HepG2 (cell line): ENCODE measurements at regions not wholly inside any gene's neighbourhood (a gene's known extent, or its start where the extent isn't known, plus 50 kb on each side); places are given as distances from the start of the nearest gene placed in this dataset.

ENCODE experiments used
- ATAC-seq: fragments of 200-7000 bp; cut with Tn5 transposase; 3 replicates; pipeline ENCODE4 v1.9.1; 2020; ENCODE audit warnings: mild to moderate bottlenecking, moderate library complexity
- BruUV-seq: library from RNA; stranded (reverse); fragments of 400-500 nt; replicated peaks from 2 replicates; lab custom pipeline; 2021; lab: Mats Ljungman, UMichigan
- CTCF ChIA-PET: fragments of 300-600 bp; formaldehyde crosslinking; extraction: SDS; loops from one replicate; lab custom pipeline; 2021; ENCODE audit warnings: low total read pairs, inconsistent platforms, low intra/inter-chr PET ratio; lab: Yijun Ruan, JAX
- POLR2A ChIA-PET: fragments of 350-600 bp; sonication (Branson Sonifier 250); formaldehyde crosslinking; loops from one replicate; lab custom pipeline; 2020; ENCODE audit warnings: antibody characterized with exemption, inconsistent platforms; lab: Yijun Ruan, JAX
- DNase-seq: peaks from one replicate; pipeline ENCODE4 v3.0.0-alpha.2; 2015; ENCODE audit warnings: low spot score
- FAIRE-seq: peaks from 3 replicates; lab custom pipeline; 2011; peaks lifted over from hg19 to GRCh38; lab: Jason Lieb, UNC
- H2AFZ ChIP-seq: one replicate; pipeline ENCODE4 v1.6.1; 2011; ENCODE audit warnings: low read length, inconsistent platforms
- H3K27ac ChIP-seq: fragments of 300-600 bp; 3 replicates; pipeline ENCODE4 v1.8.0; 2011; ENCODE audit warnings: mixed run types, mild to moderate bottlenecking, mixed read lengths, low read length, inconsistent platforms; ENCODE audit not compliant: insufficient read depth; ENCODE audit errors: extremely low read length
- H3K27me3 ChIP-seq, 2 experiments: fragments of 200-600 bp in 1 of 2; 2 replicates in 1 of 2; 3 replicates in 1 of 2; pipeline versions ENCODE4 v1.6.0 to v1.8.0; 2011; ENCODE audit warnings: low read length in 2 of 2, mild to moderate bottlenecking in 2 of 2, moderate library complexity in 2 of 2, inconsistent platforms in 1 of 2; ENCODE audit not compliant: insufficient read depth in 2 of 2, control insufficient read depth in 1 of 2
- H3K36me3 ChIP-seq, 2 experiments: fragments of 200-600 bp in 1 of 2; replicated peaks in 1 of 2; 2 replicates in 1 of 2; 3 replicates in 1 of 2; pipeline versions ENCODE4 v1.5.1 to v1.8.0; 2011; ENCODE audit warnings: low read length in 2 of 2, inconsistent platforms in 1 of 2; ENCODE audit not compliant: insufficient read depth in 2 of 2, control insufficient read depth in 1 of 2
- H3K4me1 ChIP-seq: 2 replicates; pipeline ENCODE4 v1.5.1; 2012; ENCODE audit warnings: low read length, inconsistent platforms; ENCODE audit not compliant: insufficient read depth
- H3K4me2 ChIP-seq: 2 replicates; pipeline ENCODE4 v1.6.0; 2011; ENCODE audit warnings: low read depth, low read length, inconsistent platforms
- H3K4me3 ChIP-seq, 3 experiments: fragments of 200-600 bp in 1 of 3; sonication (generic), shearing (Covaris generic) in 1 of 3; replicated peaks in 1 of 3; 2 replicates each; pipeline ENCODE4 v1.5.1; 2011 to 2016; ENCODE audit warnings: low read length in 3 of 3, inconsistent platforms in 2 of 3, low read depth in 2 of 3, mild to moderate bottlenecking in 2 of 3, control low read depth in 1 of 3, mixed read lengths in 1 of 3; ENCODE audit not compliant: insufficient read depth in 1 of 3
- H3K79me2 ChIP-seq: one replicate; pipeline ENCODE4 v1.6.1; 2011; ENCODE audit warnings: low read length, inconsistent platforms; ENCODE audit not compliant: insufficient read depth
- H3K9ac ChIP-seq: 2 replicates; pipeline ENCODE4 v1.6.0; 2011; ENCODE audit warnings: mild to moderate bottlenecking, low read depth, low read length, inconsistent platforms; ENCODE audit not compliant: insufficient read depth
- H3K9me3 ChIP-seq: 2 replicates; pipeline ENCODE4 v1.5.1; 2012; ENCODE audit warnings: mild to moderate bottlenecking, low read length
- H4K20me1 ChIP-seq: 2 replicates; pipeline ENCODE4 v1.6.0; 2011; ENCODE audit warnings: inconsistent platforms, mild to moderate bottlenecking, low read length, moderate library complexity; ENCODE audit not compliant: insufficient read depth
- AGO1 ChIP-seq: fragments of 200-400 bp; formaldehyde crosslinking; IDR thresholded peaks from 2 replicates; pipeline ENCODE4 v1.6.1; 2017; ENCODE audit warnings: mild to moderate bottlenecking, low read depth, low read length, moderate library complexity; ENCODE audit not compliant: poor library complexity, severe bottlenecking
- ARNT2 ChIP-seq: sonication (generic); formaldehyde crosslinking; IDR thresholded peaks from 2 replicates; pipeline ENCODE4 v1.8.0; 2022; ENCODE audit warnings: mild to moderate bottlenecking, low read depth, missing genetic modification reagents, moderate library complexity
- CBX2 ChIP-seq, 2 experiments: fragments of 200-600 bp in 1 of 2; sonication (generic); formaldehyde crosslinking in 1 of 2; IDR thresholded peaks; 2 replicates each; pipeline versions ENCODE4 v1.7.0 to v1.8.1; 2018 to 2022; ENCODE audit warnings: low read depth in 2 of 2, low read length in 1 of 2, mild to moderate bottlenecking in 1 of 2, missing genetic modification reagents in 1 of 2
- CBX5 ChIP-seq: sonication (generic); formaldehyde crosslinking; IDR thresholded peaks from 2 replicates; pipeline ENCODE4 v1.4.0; 2020; ENCODE audit warnings: missing genetic modification reagents, borderline replicate concordance
- CERS6 ChIP-seq: sonication (generic); formaldehyde crosslinking; IDR thresholded peaks from 2 replicates; pipeline ENCODE4 v1.5.0; 2020; ENCODE audit warnings: missing genetic modification reagents
- HMGXB4 ChIP-seq, 2 experiments: sonication (generic) in 1 of 2; formaldehyde crosslinking in 1 of 2; IDR thresholded peaks; 2 replicates each; pipeline versions ENCODE4 v1.4.0 to v1.6.1; 2018 to 2020; ENCODE audit warnings: missing genetic modification reagents in 2 of 2, borderline replicate concordance in 1 of 2, low read depth in 1 of 2, mild to moderate bottlenecking in 1 of 2, missing biosample characterization in 1 of 2
- HNRNPK ChIP-seq: fragments of 200-400 bp; formaldehyde crosslinking; IDR thresholded peaks from 2 replicates; pipeline ENCODE4 v1.6.1; 2018; ENCODE audit warnings: low read length, low read depth, moderate library complexity, mild to moderate bottlenecking; ENCODE audit not compliant: poor library complexity, severe bottlenecking
- KAT2B ChIP-seq: fragments of 150-350 bp; IDR thresholded peaks from 2 replicates; pipeline ENCODE4 v1.6.1; 2014; ENCODE audit warnings: low read depth, low read length, borderline replicate concordance
- ONECUT2 ChIP-seq: sonication (generic); formaldehyde crosslinking; IDR thresholded peaks from 2 replicates; pipeline ENCODE4 v1.4.0; 2020; ENCODE audit warnings: missing genetic modification reagents
- SATB2 ChIP-seq: sonication (generic); formaldehyde crosslinking; IDR thresholded peaks from 2 replicates; pipeline ENCODE4 v1.5.0; 2020; ENCODE audit warnings: missing genetic modification reagents
- STAT5B ChIP-seq: sonication (generic); formaldehyde crosslinking; IDR thresholded peaks from 2 replicates; pipeline ENCODE4 v1.4.0; 2020; ENCODE audit warnings: missing genetic modification reagents
- ZNF101 ChIP-seq: sonication (generic); formaldehyde crosslinking; IDR thresholded peaks from 2 replicates; pipeline ENCODE4 v1.4.0; 2020; ENCODE audit warnings: mild to moderate bottlenecking, low read depth, missing genetic modification reagents, borderline replicate concordance
- ZNF20 ChIP-seq: sonication (generic); formaldehyde crosslinking; IDR thresholded peaks from 2 replicates; pipeline ENCODE4 v1.4.0; 2020; ENCODE audit warnings: mild to moderate bottlenecking, moderate library complexity, missing genetic modification reagents
- ZNF446 ChIP-seq: sonication (generic); formaldehyde crosslinking; IDR thresholded peaks from 2 replicates; pipeline ENCODE4 v1.5.0; 2020; ENCODE audit warnings: mild to moderate bottlenecking, missing genetic modification reagents
- ZNF891 ChIP-seq: sonication (generic); formaldehyde crosslinking; IDR thresholded peaks from 2 replicates; pipeline ENCODE4 v1.5.0; 2020; ENCODE audit warnings: mild to moderate bottlenecking, missing genetic modification reagents
- ZSCAN31 ChIP-seq: sonication (generic); formaldehyde crosslinking; IDR thresholded peaks from 2 replicates; pipeline ENCODE4 v1.5.0; 2020; ENCODE audit warnings: low read depth, mild to moderate bottlenecking, missing genetic modification reagents
- WGBS: methylation state at CpG from one replicate; pipeline ENCODE4 v1.1.6; 2017; ENCODE audit warnings: low lambda C conversion rate; 5-methylcytosine and 5-hydroxymethylcytosine counted together
- in situ Hi-C: cut with HindIII; loops from 2 replicates; pipeline ENCODE4 v1.10.0; 2017; ENCODE audit warnings: low pct_unique_long_range_greater_than_20kb; ENCODE audit not compliant: extremely low pct_ligation_motif_present
- intact Hi-C: fragments of 100-400 bp; cut with micrococcal nuclease; formaldehyde crosslinking; loops from one replicate; pipeline ENCODE4 v1.10.0; 2022; ENCODE audit not compliant: unreplicated experiment

- no peak for FAIRE-seq
- WGBS: 22% methylated on average over 2 of the region's 2 CpGs
These were observed 81.9 kb upstream of the FRMD4A start for GRCh38 chr10:14412624-14413023.

More at GRCh38 chr10:14412624-14413023, 81.9 kb upstream of the FRMD4A start:
- Histone ChIP-seq H3K79me2 (no peaks in the 10 kb centered on the region), H4K20me1 (no peaks in the 10 kb centered on the region), H3K36me3 (no peaks in the 10 kb centered on the region), H3K9ac (no peak overlapping the region), H3K9me3 (no peaks in the 10 kb centered on the region), H2AFZ (no peak overlapping the region), H3K4me1 (no peaks in the 10 kb centered on the region), H3K4me2 (no peak overlapping the region), H3K27me3 (peaks cover 0 to 3% of the 10 kb centered on the region in 2 experiments; a peak in 1 of 5 replicates), H3K4me3 (no peak overlapping the region), H3K27ac (no peak overlapping the region)
- ChIA-PET CTCF (no interaction called here), POLR2A (no interaction called here)
- ATAC-seq: no peak
- TF ChIP-seq CERS6 (CRISPR knock-in tag) (no peak), ZNF101 (CRISPR knock-in tag) (no peak), KAT2B (no peak), SATB2 (CRISPR knock-in tag) (no peak), ZNF20 (CRISPR knock-in tag) (no peak), CBX2 (IDR thresholded peaks at IDR 0.05; ENCODE audit: low read depth, low read length) (no peak), CBX2 (CRISPR knock-in tag; IDR thresholded peaks at IDR 0.05; ENCODE audit: low read depth) (no peak), ARNT2 (CRISPR knock-in tag) (no peak), ZNF446 (CRISPR knock-in tag) (no peak), ZSCAN31 (CRISPR knock-in tag) (no peak), AGO1 (no peak), HMGXB4 (CRISPR knock-in tag; IDR thresholded peaks at IDR 0.05; ENCODE audit: borderline replicate concordance in 1 of 2, low read depth in 1 of 2) (no peak), CBX5 (CRISPR knock-in tag) (no peak), ONECUT2 (CRISPR knock-in tag) (no peak), STAT5B (no peak), ZNF891 (CRISPR knock-in tag) (no peak), HNRNPK (no peak)
- intact Hi-C loops: no loop called here
- BruUV-seq: no TSS peak
- DNase-seq: no peak
- in situ Hi-C loops: no loop called here
